GM23338 (cell line): ENCODE measurements at regions not wholly inside any gene's neighbourhood (a gene's known extent, or its start where the extent isn't known, plus 50 kb on each side); places are given as distances from the start of the nearest gene placed in this dataset.

ENCODE experiments used
- ATAC-seq: fragments of 200-7000 bp; cut with Tn5 transposase; 3 replicates; pipeline ENCODE4 v1.9.1; 2020
- DNase-seq: peaks from one replicate; pipeline ENCODE4 v3.0.0-alpha.2; 2015; ENCODE audit warnings: low spot score
- H2AFZ ChIP-seq: fragments of 200-600 bp; sonication (generic); 2 replicates; pipeline ENCODE4 v1.8.0; 2016; ENCODE audit warnings: antibody characterized with exemption, mild to moderate bottlenecking, moderate library complexity
- H3F3A ChIP-seq: fragments of 200-600 bp; sonication (generic); replicated peaks from 2 replicates; pipeline ENCODE4 v1.8.0; 2017; ENCODE audit warnings: antibody characterized with exemption, mixed run types, low read depth
- H3K27ac ChIP-seq: fragments of 200-600 bp; sonication (generic); 2 replicates; pipeline ENCODE4 v1.6.1; 2016; ENCODE audit warnings: low read depth
- H3K27me3 ChIP-seq: fragments of 200-600 bp; sonication (generic); 2 replicates; pipeline ENCODE4 v1.8.0; 2016; ENCODE audit warnings: mild to moderate bottlenecking, mixed run types, moderate library complexity; ENCODE audit not compliant: insufficient read depth
- H3K36me3 ChIP-seq: fragments of 200-600 bp; sonication (generic); 2 replicates; pipeline ENCODE4 v1.8.0; 2016; ENCODE audit warnings: mild to moderate bottlenecking; ENCODE audit not compliant: insufficient read depth
- H3K4me1 ChIP-seq: fragments of 200-600 bp; sonication (generic); 2 replicates; pipeline ENCODE4 v1.8.0; 2016; ENCODE audit warnings: mild to moderate bottlenecking, moderate library complexity; ENCODE audit not compliant: insufficient read depth
- H3K4me2 ChIP-seq: fragments of 200-600 bp; sonication (generic); 2 replicates; pipeline ENCODE4 v1.7.1; 2017; ENCODE audit warnings: mixed run types
- H3K4me3 ChIP-seq: fragments of 200-600 bp; sonication (generic); 2 replicates; pipeline ENCODE4 v1.6.1; 2016; ENCODE audit warnings: mixed run types
- H3K79me2 ChIP-seq: fragments of 200-600 bp; sonication (generic); replicated peaks from 2 replicates; pipeline ENCODE4 v1.8.0; 2017; ENCODE audit warnings: mild to moderate bottlenecking; ENCODE audit not compliant: insufficient read depth
- H3K9me2 ChIP-seq: fragments of 200-600 bp; sonication (generic); 2 replicates; pipeline ENCODE4 v1.8.0; 2017; ENCODE audit not compliant: insufficient read depth
- H4K20me1 ChIP-seq: fragments of 200-600 bp; sonication (generic); replicated peaks from 2 replicates; pipeline ENCODE4 v1.8.0; 2017; ENCODE audit warnings: mild to moderate bottlenecking; ENCODE audit not compliant: insufficient read depth
- H3K27ac Mint-ChIP-seq: 2 replicates; pipeline ENCODE4 v1.8.0; 2020; ENCODE audit warnings: inconsistent platforms, mild to moderate bottlenecking, moderate library complexity, mixed read lengths
- H3K27me3 Mint-ChIP-seq: 3 replicates; pipeline ENCODE4 v1.8.0; 2022; ENCODE audit warnings: low read depth, mild to moderate bottlenecking, moderate library complexity, mixed read lengths, inconsistent platforms; ENCODE audit not compliant: insufficient read depth, poor library complexity
- H3K36me3 Mint-ChIP-seq: 3 replicates; pipeline ENCODE4 v1.8.0; 2021; ENCODE audit warnings: low read depth, mild to moderate bottlenecking, inconsistent platforms, moderate library complexity, mixed read lengths
- H3K4me1 Mint-ChIP-seq: 3 replicates; pipeline ENCODE4 v1.8.0; 2020; ENCODE audit warnings: mild to moderate bottlenecking, inconsistent platforms, mixed read lengths
- H3K4me3 Mint-ChIP-seq: 3 replicates; pipeline ENCODE4 v1.8.0; 2021; ENCODE audit warnings: moderate library complexity, mild to moderate bottlenecking, inconsistent platforms, mixed read lengths
- H3K9me3 Mint-ChIP-seq: 3 replicates; pipeline ENCODE4 v1.8.0; 2020; ENCODE audit warnings: moderate library complexity, mild to moderate bottlenecking, inconsistent platforms, mixed read lengths
- CREB1 ChIP-seq: fragments of 250-450 bp; sonication (Bioruptor Pico); IDR thresholded peaks from 2 replicates; pipeline ENCODE4 v1.5.0; 2020; ENCODE audit warnings: low read depth, mild to moderate bottlenecking, moderate library complexity
- EZH2 ChIP-seq: fragments of 200-600 bp; sonication (generic); IDR thresholded peaks from one replicate; pipeline ENCODE4 v1.8.0; 2017; ENCODE audit warnings: antibody characterized with exemption, mild to moderate bottlenecking, low read depth; ENCODE audit not compliant: unreplicated experiment
- EZH2phosphoT487 ChIP-seq: fragments of 200-600 bp; sonication (generic); IDR thresholded peaks from one replicate; pipeline ENCODE4 v1.8.1; 2018; ENCODE audit warnings: antibody characterized with exemption; ENCODE audit not compliant: unreplicated experiment
- JUNB ChIP-seq: IDR thresholded peaks from one replicate; pipeline ENCODE4 v1.6.1; 2016; ENCODE audit warnings: antibody characterized with exemption; ENCODE audit not compliant: unreplicated experiment
- NANOG ChIP-seq: IDR thresholded peaks from 2 replicates; pipeline ENCODE4 v1.6.1; 2016; ENCODE audit warnings: antibody characterized with exemption, borderline replicate concordance
- POLR2AphosphoS5 ChIP-seq: IDR thresholded peaks from 2 replicates; pipeline ENCODE4 v1.6.1; 2016; ENCODE audit warnings: antibody characterized with exemption, low read depth
- REST ChIP-seq: IDR thresholded peaks from one replicate; pipeline ENCODE4 v1.6.1; 2018; ENCODE audit warnings: antibody characterized with exemption; ENCODE audit not compliant: unreplicated experiment
- STAT1 ChIP-seq: IDR thresholded peaks from one replicate; pipeline ENCODE4 v1.6.1; 2016; ENCODE audit warnings: antibody characterized with exemption; ENCODE audit not compliant: unreplicated experiment
- ZNF114 ChIP-seq: fragments of 250-450 bp; sonication (Bioruptor Pico); IDR thresholded peaks from 2 replicates; pipeline ENCODE4 v1.5.0; 2020; ENCODE audit warnings: mild to moderate bottlenecking, moderate library complexity
- TF ChIP-seq, protein P1 (sequence below), 2 experiments: fragments of 200-600 bp in 1 of 2; sonication (generic) in 1 of 2; conservative IDR thresholded peaks; 2 replicates each; pipeline versions ENCODE4 v1.5.1 to v1.6.1; 2016 to 2017; ENCODE audit warnings: antibody characterized with exemption in 2 of 2, low read depth in 2 of 2, mild to moderate bottlenecking in 2 of 2, moderate library complexity in 1 of 2
- TF ChIP-seq, protein P2 (sequence below): fragments of 250-450 bp; sonication (Bioruptor Pico); IDR thresholded peaks from 2 replicates; pipeline ENCODE4 v1.5.0; 2020; ENCODE audit warnings: mild to moderate bottlenecking, moderate library complexity

DNA sequence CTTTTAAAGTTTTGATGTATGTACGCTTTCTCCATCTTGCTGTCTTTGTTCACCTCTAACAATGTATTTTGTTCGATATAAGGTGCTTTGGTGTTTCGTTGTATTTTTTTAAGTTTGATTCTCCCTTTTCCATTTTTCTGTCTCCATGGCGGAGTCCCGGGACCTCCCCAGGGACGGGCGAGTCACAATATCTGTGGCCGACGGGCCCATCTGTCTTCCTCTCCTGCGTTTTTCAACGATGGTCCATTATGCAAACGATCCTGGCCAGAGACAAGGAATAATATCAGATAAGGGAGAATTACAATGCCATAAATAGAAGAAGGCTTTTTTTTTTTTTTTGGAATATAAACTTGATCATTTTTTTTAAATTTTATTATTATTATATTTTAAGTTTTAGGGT lies 112.3 kb upstream of the SHOX start (continued):
- no peak for TF ChIP-seq REST
- TF ChIP-seq EZH2: no peak
- TF ChIP-seq POLR2AphosphoS5: no peak
- no peak for TF ChIP-seq STAT1
- TF ChIP-seq, protein P1, sequence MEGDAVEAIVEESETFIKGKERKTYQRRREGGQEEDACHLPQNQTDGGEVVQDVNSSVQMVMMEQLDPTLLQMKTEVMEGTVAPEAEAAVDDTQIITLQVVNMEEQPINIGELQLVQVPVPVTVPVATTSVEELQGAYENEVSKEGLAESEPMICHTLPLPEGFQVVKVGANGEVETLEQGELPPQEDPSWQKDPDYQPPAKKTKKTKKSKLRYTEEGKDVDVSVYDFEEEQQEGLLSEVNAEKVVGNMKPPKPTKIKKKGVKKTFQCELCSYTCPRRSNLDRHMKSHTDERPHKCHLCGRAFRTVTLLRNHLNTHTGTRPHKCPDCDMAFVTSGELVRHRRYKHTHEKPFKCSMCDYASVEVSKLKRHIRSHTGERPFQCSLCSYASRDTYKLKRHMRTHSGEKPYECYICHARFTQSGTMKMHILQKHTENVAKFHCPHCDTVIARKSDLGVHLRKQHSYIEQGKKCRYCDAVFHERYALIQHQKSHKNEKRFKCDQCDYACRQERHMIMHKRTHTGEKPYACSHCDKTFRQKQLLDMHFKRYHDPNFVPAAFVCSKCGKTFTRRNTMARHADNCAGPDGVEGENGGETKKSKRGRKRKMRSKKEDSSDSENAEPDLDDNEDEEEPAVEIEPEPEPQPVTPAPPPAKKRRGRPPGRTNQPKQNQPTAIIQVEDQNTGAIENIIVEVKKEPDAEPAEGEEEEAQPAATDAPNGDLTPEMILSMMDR (conservative IDR thresholded peaks at IDR 0.05; ENCODE audit: low read depth in 2 of 2): no peak
- TF ChIP-seq NANOG: no peak

GRCh38 chrX:519741-520140 lies 110.8 kb upstream of the SHOX start:
- H3K79me2 ChIP-seq: no peaks in the 10 kb centered on the region
- H3K27me3 ChIP-seq: peaks cover 10% of the 10 kb centered on the region; the same call in 1 of the 2 replicates
- Mint-ChIP-seq H3K4me3 (no peak overlapping the region), H3K27ac (no peak overlapping the region), H3K27me3 (peaks cover 4% of the 10 kb centered on the region), H3K4me1 (no peaks in the 10 kb centered on the region; the same call in 2 of the 3 replicates), H3K9me3 (peaks cover 85% of the 10 kb centered on the region), H3K36me3 (peaks cover 38% of the 10 kb centered on the region)
- H3F3A ChIP-seq: 0 out of 2 replicates have a peak, but pooled peaks cover 4% of the 10 kb centered on the region
- DNase-seq (no peak), ATAC-seq (no peak)
- no peak overlapping the region for H2AFZ ChIP-seq
- H3K4me3 ChIP-seq: no peak overlapping the region
- H3K4me2 ChIP-seq: no peak overlapping the region
- H3K27ac ChIP-seq: no peak overlapping the region
- no peaks in the 10 kb centered on the region for H3K36me3 ChIP-seq
- H3K4me1 ChIP-seq: no peaks in the 10 kb centered on the region; the same call in 1 of the 2 replicates
- H3K9me2 ChIP-seq: no peaks in the 10 kb centered on the region
- H4K20me1 ChIP-seq: no peaks in the 10 kb centered on the region
- TF ChIP-seq EZH2phosphoT487: no peak
- TF ChIP-seq CREB1: no peak
- TF ChIP-seq STAT1: no peak
- no peak for TF ChIP-seq JUNB
- TF ChIP-seq, protein P2, sequence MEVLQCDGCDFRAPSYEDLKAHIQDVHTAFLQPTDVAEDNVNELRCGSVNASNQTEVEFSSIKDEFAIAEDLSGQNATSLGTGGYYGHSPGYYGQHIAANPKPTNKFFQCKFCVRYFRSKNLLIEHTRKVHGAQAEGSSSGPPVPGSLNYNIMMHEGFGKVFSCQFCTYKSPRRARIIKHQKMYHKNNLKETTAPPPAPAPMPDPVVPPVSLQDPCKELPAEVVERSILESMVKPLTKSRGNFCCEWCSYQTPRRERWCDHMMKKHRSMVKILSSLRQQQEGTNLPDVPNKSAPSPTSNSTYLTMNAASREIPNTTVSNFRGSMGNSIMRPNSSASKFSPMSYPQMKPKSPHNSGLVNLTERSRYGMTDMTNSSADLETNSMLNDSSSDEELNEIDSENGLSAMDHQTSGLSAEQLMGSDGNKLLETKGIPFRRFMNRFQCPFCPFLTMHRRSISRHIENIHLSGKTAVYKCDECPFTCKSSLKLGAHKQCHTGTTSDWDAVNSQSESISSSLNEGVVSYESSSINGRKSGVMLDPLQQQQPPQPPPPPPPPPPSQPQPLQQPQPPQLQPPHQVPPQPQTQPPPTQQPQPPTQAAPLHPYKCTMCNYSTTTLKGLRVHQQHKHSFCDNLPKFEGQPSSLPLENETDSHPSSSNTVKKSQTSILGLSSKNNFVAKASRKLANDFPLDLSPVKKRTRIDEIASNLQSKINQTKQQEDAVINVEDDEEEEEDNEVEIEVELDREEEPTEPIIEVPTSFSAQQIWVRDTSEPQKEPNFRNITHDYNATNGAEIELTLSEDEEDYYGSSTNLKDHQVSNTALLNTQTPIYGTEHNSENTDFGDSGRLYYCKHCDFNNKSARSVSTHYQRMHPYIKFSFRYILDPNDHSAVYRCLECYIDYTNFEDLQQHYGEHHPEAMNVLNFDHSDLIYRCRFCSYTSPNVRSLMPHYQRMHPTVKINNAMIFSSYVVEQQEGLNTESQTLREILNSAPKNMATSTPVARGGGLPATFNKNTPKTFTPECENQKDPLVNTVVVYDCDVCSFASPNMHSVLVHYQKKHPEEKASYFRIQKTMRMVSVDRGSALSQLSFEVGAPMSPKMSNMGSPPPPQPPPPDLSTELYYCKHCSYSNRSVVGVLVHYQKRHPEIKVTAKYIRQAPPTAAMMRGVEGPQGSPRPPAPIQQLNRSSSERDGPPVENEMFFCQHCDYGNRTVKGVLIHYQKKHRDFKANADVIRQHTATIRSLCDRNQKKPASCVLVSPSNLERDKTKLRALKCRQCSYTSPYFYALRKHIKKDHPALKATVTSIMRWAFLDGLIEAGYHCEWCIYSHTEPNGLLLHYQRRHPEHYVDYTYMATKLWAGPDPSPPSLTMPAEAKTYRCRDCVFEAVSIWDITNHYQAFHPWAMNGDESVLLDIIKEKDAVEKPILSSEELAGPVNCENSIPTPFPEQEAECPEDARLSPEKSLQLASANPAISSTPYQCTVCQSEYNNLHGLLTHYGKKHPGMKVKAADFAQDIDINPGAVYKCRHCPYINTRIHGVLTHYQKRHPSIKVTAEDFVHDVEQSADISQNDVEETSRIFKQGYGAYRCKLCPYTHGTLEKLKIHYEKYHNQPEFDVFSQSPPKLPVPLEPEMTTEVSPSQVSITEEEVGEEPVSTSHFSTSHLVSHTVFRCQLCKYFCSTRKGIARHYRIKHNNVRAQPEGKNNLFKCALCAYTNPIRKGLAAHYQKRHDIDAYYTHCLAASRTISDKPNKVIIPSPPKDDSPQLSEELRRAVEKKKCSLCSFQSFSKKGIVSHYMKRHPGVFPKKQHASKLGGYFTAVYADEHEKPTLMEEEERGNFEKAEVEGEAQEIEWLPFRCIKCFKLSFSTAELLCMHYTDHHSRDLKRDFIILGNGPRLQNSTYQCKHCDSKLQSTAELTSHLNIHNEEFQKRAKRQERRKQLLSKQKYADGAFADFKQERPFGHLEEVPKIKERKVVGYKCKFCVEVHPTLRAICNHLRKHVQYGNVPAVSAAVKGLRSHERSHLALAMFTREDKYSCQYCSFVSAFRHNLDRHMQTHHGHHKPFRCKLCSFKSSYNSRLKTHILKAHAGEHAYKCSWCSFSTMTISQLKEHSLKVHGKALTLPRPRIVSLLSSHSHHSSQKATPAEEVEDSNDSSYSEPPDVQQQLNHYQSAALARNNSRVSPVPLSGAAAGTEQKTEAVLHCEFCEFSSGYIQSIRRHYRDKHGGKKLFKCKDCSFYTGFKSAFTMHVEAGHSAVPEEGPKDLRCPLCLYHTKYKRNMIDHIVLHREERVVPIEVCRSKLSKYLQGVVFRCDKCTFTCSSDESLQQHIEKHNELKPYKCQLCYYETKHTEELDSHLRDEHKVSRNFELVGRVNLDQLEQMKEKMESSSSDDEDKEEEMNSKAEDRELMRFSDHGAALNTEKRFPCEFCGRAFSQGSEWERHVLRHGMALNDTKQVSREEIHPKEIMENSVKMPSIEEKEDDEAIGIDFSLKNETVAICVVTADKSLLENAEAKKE: no peak
- no peak for TF ChIP-seq ZNF114 (CRISPR knock-in tag)
- no peak for TF ChIP-seq REST
